HG02642 (cell line): ENCODE measurements at regions not wholly inside any gene's neighbourhood (a gene's known extent, or its start where the extent isn't known, plus 50 kb on each side); places are given as distances from the start of the nearest gene placed in this dataset.
"Not testable (repeated sequence)": the region's sequence is repeated elsewhere in the genome, so short reads cannot be mapped to it uniquely, and the experiment has no call there.

ENCODE experiments used
- ATAC-seq: cut with Tn5 transposase; IDR thresholded peaks from one replicate; pipeline ENCODE4 v1.9.1; 2021; ENCODE audit warnings: mild to moderate bottlenecking; ENCODE audit not compliant: unreplicated experiment, poor library complexity

- ATAC-seq = no peak
Measured at GRCh38 chr14:41549821-41550607, 56.7 kb upstream of the LRFN5 start.

- no peak for ATAC-seq
Measured at GRCh38 chr14:41549282-41549681, 57.4 kb upstream of the LRFN5 start.

- ATAC-seq = no peak
Measured at GRCh38 chr14:41548666-41549065, 58.0 kb upstream of the LRFN5 start.

- ATAC-seq = no peak
Measured at GRCh38 chr14:41541333-41541732, 65.3 kb upstream of the LRFN5 start.

- no peak for ATAC-seq
Measured at GRCh38 chr14:41532255-41532654, 74.4 kb upstream of the LRFN5 start.

- no peak for ATAC-seq
Measured at GRCh38 chr14:41521891-41522290, 84.8 kb upstream of the LRFN5 start.

GRCh38 chr14:41518030-41518429, 88.6 kb upstream of the LRFN5 start:
- ATAC-seq = not testable (repeated sequence)

- no peak for ATAC-seq
Measured at GRCh38 chr14:41506552-41506951, 100.1 kb upstream of the LRFN5 start.

- no peak for ATAC-seq
Measured at GRCh38 chr14:41505491-41505890, 101.2 kb upstream of the LRFN5 start.

- no peak for ATAC-seq
Measured at GRCh38 chr14:41498959-41499358, 107.7 kb upstream of the LRFN5 start.

- ATAC-seq = no peak
Measured at GRCh38 chr14:41490323-41490722, 116.4 kb upstream of the LRFN5 start.

- ATAC-seq = no peak
Measured at GRCh38 chr14:41489315-41489972, 117.2 kb upstream of the LRFN5 start.

- ATAC-seq = no peak
Measured at GRCh38 chr14:41488401-41488800, 118.3 kb upstream of the LRFN5 start.

GRCh38 chr14:41482861-41483260, 123.8 kb upstream of the LRFN5 start:
- no peak for ATAC-seq

GRCh38 chr14:41476526-41476925, 130.2 kb upstream of the LRFN5 start:
- ATAC-seq = no peak

- ATAC-seq = no peak
Measured at GRCh38 chr14:41461380-41461779, 145.3 kb upstream of the LRFN5 start.

GRCh38 chr14:41457393-41457792, 149.3 kb upstream of the LRFN5 start:
- no peak for ATAC-seq

- ATAC-seq = no peak
Measured at GRCh38 chr14:41449066-41449465, 157.6 kb upstream of the LRFN5 start.

- ATAC-seq = no peak
Measured at GRCh38 chr14:41446008-41446407, 160.7 kb upstream of the LRFN5 start.

- ATAC-seq = no peak
Measured at GRCh38 chr14:41423503-41423902, 183.2 kb upstream of the LRFN5 start.

GRCh38 chr14:41421308-41421707, 185.4 kb upstream of the LRFN5 start:
- not testable (repeated sequence) for ATAC-seq

- ATAC-seq = no peak
Measured at GRCh38 chr14:41419709-41420108, 187.0 kb upstream of the LRFN5 start.
